Natural killer cell (primary cell): ENCODE measurements at regions not wholly inside any gene's neighbourhood (a gene's known extent, or its start where the extent isn't known, plus 50 kb on each side); places are given as distances from the start of the nearest gene placed in this dataset.

Experiments used
- ATAC-seq, 3 donors: fragments of 150-1000 bp in 2 of 3; fragments of 200-7000 bp in 1 of 3; cut with Tn5 transposase; 1 replicate in 1 of 3; 2 replicates in 2 of 3; pipeline ENCODE4 v1.10.0; 2021; ENCODE audit warnings: mild to moderate bottlenecking in 2 of 3, moderate library complexity in 2 of 3
- DNase-seq, 2 donors: peaks; one replicate each; pipeline versions ENCODE4 v3.0.0 to v3.0.0-alpha.2; 2013 to 2021; ENCODE audit warnings: mixed read lengths in 1 of 2
- H3K27ac ChIP-seq: one replicate; pipeline ENCODE4 v1.5.1; 2013; ENCODE audit warnings: mild to moderate bottlenecking, low read length
- H3K27me3 ChIP-seq: one replicate; pipeline ENCODE4 v1.6.1; 2013; ENCODE audit warnings: low read length; ENCODE audit not compliant: control insufficient read depth, insufficient read depth
- H3K36me3 ChIP-seq: one replicate; pipeline ENCODE4 v1.6.1; 2013; ENCODE audit warnings: low read length; ENCODE audit not compliant: control insufficient read depth, insufficient read depth
- H3K4me1 ChIP-seq: one replicate; pipeline ENCODE4 v1.6.1; 2013; ENCODE audit warnings: low read length; ENCODE audit not compliant: control insufficient read depth, insufficient read depth
- H3K4me3 ChIP-seq: one replicate; pipeline ENCODE4 v1.5.1; 2013; ENCODE audit warnings: low read length
- H3K9me3 ChIP-seq: one replicate; pipeline ENCODE4 v1.6.1; 2013; ENCODE audit warnings: low read length; ENCODE audit not compliant: control insufficient read depth, insufficient read depth
- H3K27ac Mint-ChIP-seq, 2 donors: one replicate each; pipeline ENCODE4 v1.8.0; 2022; ENCODE audit warnings: mild to moderate bottlenecking in 2 of 2, mixed read lengths in 2 of 2, moderate library complexity in 1 of 2
- H3K27me3 Mint-ChIP-seq, 2 donors: one replicate each; pipeline ENCODE4 v1.8.0; 2022; ENCODE audit warnings: low read depth in 2 of 2, mixed read lengths in 2 of 2
- H3K36me3 Mint-ChIP-seq: one replicate; pipeline ENCODE4 v1.8.0; 2022; ENCODE audit warnings: mixed read lengths
- H3K4me1 Mint-ChIP-seq, 2 donors: one replicate each; pipeline ENCODE4 v1.8.0; 2022; ENCODE audit warnings: mixed read lengths in 2 of 2
- H3K4me3 Mint-ChIP-seq: one replicate; pipeline ENCODE4 v1.8.0; 2022; ENCODE audit warnings: mild to moderate bottlenecking, moderate library complexity, mixed read lengths
- H3K9me3 Mint-ChIP-seq, 2 donors: one replicate each; pipeline ENCODE4 v1.8.0; 2022; ENCODE audit warnings: mixed read lengths in 2 of 2
- CTCF ChIP-seq: fragments of 200-600 bp; IDR thresholded peaks from one replicate; pipeline ENCODE4 v1.8.0; 2022; ENCODE audit warnings: antibody characterized with exemption
- WGBS: methylation state at CpG from one replicate; pipeline ENCODE4 v1.1.7; 2013; ENCODE audit warnings: missing lambda C conversion rate; ENCODE audit not compliant: insufficient coverage; 5-methylcytosine and 5-hydroxymethylcytosine counted together
- intact Hi-C: fragments of 100-400 bp; cut with micrococcal nuclease; formaldehyde crosslinking; loops from one replicate; pipeline ENCODE4 v1.14.2; 2022

- Histone ChIP-seq H3K27me3 (no peaks in the 10 kb centered on the region), H3K4me3 (no peak overlapping the region), H3K9me3 (no peaks in the 10 kb centered on the region), H3K4me1 (no peaks in the 10 kb centered on the region), H3K27ac (no peak overlapping the region), H3K36me3 (no peaks in the 10 kb centered on the region)
- peaks cover 22 to 50% of the 10 kb centered on the region in 2 donors for H3K27me3 Mint-ChIP-seq
- WGBS, result 89% methylated on average over 2 of the region's 2 CpGs
- no peak for DNase-seq
- intact Hi-C loops, result no loop called here
- no peak overlapping the region for H3K27ac Mint-ChIP-seq
- H3K9me3 Mint-ChIP-seq, result no peaks in the 10 kb centered on the region
- H3K4me3 Mint-ChIP-seq, result no peak overlapping the region
- ATAC-seq, result no peak
- H3K4me1 Mint-ChIP-seq, result peaks cover 0 to 8% of the 10 kb centered on the region in 2 donors
- TF ChIP-seq CTCF, result no peak
- no peaks in the 10 kb centered on the region for H3K36me3 Mint-ChIP-seq
These were observed 115.8 kb downstream of the MRPL14 start for GRCh38 chr6:44011350-44011920.

- Histone ChIP-seq H3K9me3 (no peaks in the 10 kb centered on the region), H3K27me3 (peaks cover under 1% of the 10 kb centered on the region), H3K36me3 (no peaks in the 10 kb centered on the region), H3K4me3 (no peak overlapping the region), H3K4me1 (no peaks in the 10 kb centered on the region), H3K27ac (no peak overlapping the region)
- intact Hi-C loops, result no loop called here
- Mint-ChIP-seq H3K9me3 (no peaks in the 10 kb centered on the region), H3K27me3 (peaks cover 25 to 53% of the 10 kb centered on the region in 2 donors), H3K27ac (no peak overlapping the region), H3K4me1 (peaks cover 0 to 8% of the 10 kb centered on the region in 2 donors), H3K36me3 (no peaks in the 10 kb centered on the region), H3K4me3 (no peak overlapping the region)
- DNase-seq (no peak), ATAC-seq (peak in 1 of 3 donors; percentile 11)
- 85% methylated on average over 11 of the region's 11 CpGs for WGBS
- TF ChIP-seq CTCF, result no peak
These were observed 116.6 kb downstream of the MRPL14 start for GRCh38 chr6:44010411-44011349.

- Mint-ChIP-seq H3K9me3 (no peaks in the 10 kb centered on the region), H3K4me1 (peaks cover 0 to 8% of the 10 kb centered on the region in 2 donors)
- no peak for TF ChIP-seq CTCF
These were observed 117.6 kb downstream of the MRPL14 start for GRCh38 chr6:44009425-44010321.

More at GRCh38 chr6:44009425-44010321, 117.6 kb downstream of the MRPL14 start:
- H3K27ac ChIP-seq, result no peak overlapping the region
- no peak overlapping the region for H3K4me3 ChIP-seq
- H3K4me3 Mint-ChIP-seq, result no peak overlapping the region
- no peaks in the 10 kb centered on the region for H3K9me3 ChIP-seq
- peaks cover 32 to 48% of the 10 kb centered on the region in 2 donors for H3K27me3 Mint-ChIP-seq
- no peak overlapping the region for H3K27ac Mint-ChIP-seq
- intact Hi-C loops, result no loop called here
- ATAC-seq (no peak), DNase-seq (no peak)
- 80% methylated on average over 11 of the region's 11 CpGs for WGBS
- no peaks in the 10 kb centered on the region for H3K36me3 ChIP-seq
- peaks cover 8% of the 10 kb centered on the region for H3K27me3 ChIP-seq
- H3K4me1 ChIP-seq, result no peaks in the 10 kb centered on the region
- H3K36me3 Mint-ChIP-seq, result no peaks in the 10 kb centered on the region
